ENCODE measurements at regions not wholly inside any gene's neighbourhood (a gene's known extent, or its start where the extent isn't known, plus 50 kb on each side); places are given as distances from the start of the nearest gene placed in this dataset.

DNA sequence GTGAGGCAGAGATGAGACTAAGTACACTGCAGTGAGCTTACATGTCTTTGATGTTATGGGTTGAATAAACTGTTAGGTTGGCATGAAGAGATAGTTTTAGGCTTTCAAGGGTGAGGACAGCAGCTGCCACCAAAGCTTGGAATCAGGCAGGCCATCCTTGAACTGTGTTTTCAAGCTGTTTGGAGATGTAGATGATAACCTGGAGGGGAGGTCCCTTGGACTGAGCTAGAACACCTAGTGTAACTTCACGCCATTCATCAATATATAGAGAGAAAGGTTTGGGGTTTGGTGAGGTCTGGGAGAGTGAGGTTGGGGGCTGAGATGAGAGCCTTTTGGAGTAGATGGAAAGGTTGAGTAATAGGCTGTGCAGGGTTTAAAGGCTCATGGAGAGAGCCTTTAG lies 2447.0 kb downstream of the TP53TG3F start:
- no peak overlapping the region for H3K4me3 ChIP-seq
- no peak for TF ChIP-seq POLR2A (IDR thresholded peaks at IDR 0.05)
- TF ChIP-seq POLR2AphosphoS5 (IDR thresholded peaks at IDR 0.05), result no peak
- TF ChIP-seq, protein P1, sequence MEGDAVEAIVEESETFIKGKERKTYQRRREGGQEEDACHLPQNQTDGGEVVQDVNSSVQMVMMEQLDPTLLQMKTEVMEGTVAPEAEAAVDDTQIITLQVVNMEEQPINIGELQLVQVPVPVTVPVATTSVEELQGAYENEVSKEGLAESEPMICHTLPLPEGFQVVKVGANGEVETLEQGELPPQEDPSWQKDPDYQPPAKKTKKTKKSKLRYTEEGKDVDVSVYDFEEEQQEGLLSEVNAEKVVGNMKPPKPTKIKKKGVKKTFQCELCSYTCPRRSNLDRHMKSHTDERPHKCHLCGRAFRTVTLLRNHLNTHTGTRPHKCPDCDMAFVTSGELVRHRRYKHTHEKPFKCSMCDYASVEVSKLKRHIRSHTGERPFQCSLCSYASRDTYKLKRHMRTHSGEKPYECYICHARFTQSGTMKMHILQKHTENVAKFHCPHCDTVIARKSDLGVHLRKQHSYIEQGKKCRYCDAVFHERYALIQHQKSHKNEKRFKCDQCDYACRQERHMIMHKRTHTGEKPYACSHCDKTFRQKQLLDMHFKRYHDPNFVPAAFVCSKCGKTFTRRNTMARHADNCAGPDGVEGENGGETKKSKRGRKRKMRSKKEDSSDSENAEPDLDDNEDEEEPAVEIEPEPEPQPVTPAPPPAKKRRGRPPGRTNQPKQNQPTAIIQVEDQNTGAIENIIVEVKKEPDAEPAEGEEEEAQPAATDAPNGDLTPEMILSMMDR (IDR thresholded peaks at IDR 0.05), result no peak
- TF ChIP-seq EP300 (IDR thresholded peaks at IDR 0.05), result no peak
- H3K27me3 ChIP-seq, result no peaks in the 10 kb centered on the region
- intact Hi-C loops (cut with DNase I), result no loop called here
- no peak for DNase-seq
- no peaks in the 10 kb centered on the region for H3K36me3 ChIP-seq
- no peaks in the 10 kb centered on the region for H3K4me1 ChIP-seq
- peaks cover 0 to 22% (median 1%) of the 10 kb centered on the region in 4 donors for H3K9me3 ChIP-seq
- H3K27ac ChIP-seq, result no peak overlapping the region
- 90 to 93% methylated on average over 1 of the region's 1 CpG for WGBS, 2 donors

DNA sequence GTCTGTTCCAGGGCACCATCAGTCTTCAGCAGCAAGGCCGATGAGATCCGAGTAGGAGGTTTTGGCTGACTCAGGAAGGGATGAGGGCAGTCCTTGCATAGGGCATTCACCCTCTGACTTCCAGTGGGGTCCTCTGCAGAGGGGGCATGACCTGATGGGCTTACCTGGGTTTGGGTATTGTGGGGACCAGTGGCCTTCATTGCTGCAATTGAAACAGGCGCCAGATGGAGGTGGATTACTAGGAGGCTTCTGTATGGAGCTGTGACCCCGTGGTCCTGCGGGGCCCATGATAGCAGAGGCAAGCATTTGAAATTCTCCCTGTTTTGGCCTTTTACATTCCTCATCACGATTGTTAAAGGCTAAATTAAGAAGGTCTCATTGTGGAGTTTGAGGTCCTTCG lies 2448.7 kb downstream of the TP53TG3F start:
- H3K4me1 ChIP-seq, result no peaks in the 10 kb centered on the region
- DNase-seq, result no peak
- no peaks in the 10 kb centered on the region for H3K36me3 ChIP-seq
- H3K4me3 ChIP-seq, result no peak overlapping the region
- TF ChIP-seq EP300 (IDR thresholded peaks at IDR 0.05) (no peak), POLR2A (IDR thresholded peaks at IDR 0.05) (no peak), POLR2AphosphoS5 (IDR thresholded peaks at IDR 0.05) (no peak)
- TF ChIP-seq, protein P1 (IDR thresholded peaks at IDR 0.05), result no peak
- WGBS, 2 donors, result 81 to 88% methylated on average over 7 of the region's 7 CpGs
- H3K9me3 ChIP-seq, result peaks cover 0 to 18% (median 1%) of the 10 kb centered on the region in 4 donors
- intact Hi-C loops (cut with DNase I), result no loop called here
- H3K27ac ChIP-seq, result no peak overlapping the region
- H3K27me3 ChIP-seq, result no peaks in the 10 kb centered on the region

DNA sequence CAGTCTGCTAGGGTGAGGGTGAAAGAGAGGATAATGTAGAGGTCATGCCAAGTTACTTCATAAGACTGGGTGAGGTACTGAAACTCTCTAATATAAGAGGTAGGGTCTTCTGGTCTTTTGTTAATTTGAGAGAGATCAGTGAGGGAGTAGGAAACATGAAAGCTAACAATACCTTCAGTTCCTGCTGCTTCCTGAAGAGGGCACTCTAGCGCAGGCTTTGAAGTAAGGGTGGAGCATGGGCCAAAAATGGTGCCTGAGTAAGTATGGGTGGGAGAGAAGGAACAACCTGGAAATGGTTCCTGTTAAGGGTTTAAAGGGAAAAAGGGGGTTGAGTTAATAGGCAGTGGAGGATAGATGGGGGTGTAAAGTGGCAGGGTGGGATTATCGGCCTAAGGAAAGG lies 2449.5 kb downstream of the TP53TG3F start:
- Histone ChIP-seq H3K9me3 (peaks cover 0 to 24% (median 1%) of the 10 kb centered on the region in 4 donors), H3K27me3 (no peaks in the 10 kb centered on the region), H3K4me3 (no peak overlapping the region), H3K4me1 (no peaks in the 10 kb centered on the region), H3K36me3 (no peaks in the 10 kb centered on the region), H3K27ac (no peak overlapping the region)
- WGBS, 2 donors, result 56 to 62% methylated on average over 2 of the region's 2 CpGs
- intact Hi-C loops (cut with DNase I), result no loop called here
- no peak for TF ChIP-seq POLR2A (IDR thresholded peaks at IDR 0.05)
- no peak for TF ChIP-seq POLR2AphosphoS5 (IDR thresholded peaks at IDR 0.05)
- no peak for TF ChIP-seq EP300 (IDR thresholded peaks at IDR 0.05)
- TF ChIP-seq, protein P1 (IDR thresholded peaks at IDR 0.05), result no peak
- DNase-seq, result no peak

DNA sequence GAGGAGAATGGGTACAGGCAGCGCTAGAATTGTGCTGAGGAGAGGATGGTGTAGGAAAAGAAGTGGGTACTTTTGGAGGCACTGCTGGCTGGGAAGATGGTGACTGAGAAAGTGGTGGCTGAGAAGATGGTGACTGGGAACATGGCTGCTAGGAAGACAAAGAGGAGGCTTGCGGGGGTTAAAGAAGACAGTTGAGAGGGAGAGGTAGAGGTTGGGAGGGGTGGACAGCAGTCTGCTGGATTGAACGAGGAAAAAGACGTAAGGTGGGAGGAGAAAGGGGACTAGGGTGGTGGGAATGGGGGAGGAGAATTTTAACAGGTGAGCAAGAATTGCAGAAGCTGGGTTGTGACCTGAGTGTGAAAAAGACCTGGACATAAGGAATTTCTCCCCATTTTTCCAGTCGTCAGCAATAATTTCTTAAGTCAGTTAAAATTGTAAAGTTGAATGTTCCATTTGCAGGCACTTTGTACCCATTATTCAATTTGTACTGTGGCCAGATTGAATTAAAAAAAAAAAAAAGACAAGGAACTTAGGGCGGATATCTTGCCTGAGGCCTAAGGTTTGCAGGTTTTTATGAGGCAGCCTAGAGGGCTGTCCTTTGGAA lies 2450.0 kb downstream of the TP53TG3F start:
- H3K9me3 ChIP-seq, result peaks cover 0 to 25% (median 1%) of the 10 kb centered on the region in 4 donors
- DNase-seq, result no peak
- intact Hi-C loops (cut with DNase I), result no loop called here
- 84 to 86% methylated on average over 6 of the region's 6 CpGs for WGBS, 2 donors
- H3K27me3 ChIP-seq, result no peaks in the 10 kb centered on the region
- H3K4me1 ChIP-seq, result no peaks in the 10 kb centered on the region
- TF ChIP-seq EP300 (IDR thresholded peaks at IDR 0.05) (no peak), POLR2AphosphoS5 (IDR thresholded peaks at IDR 0.05) (no peak)
- no peaks in the 10 kb centered on the region for H3K36me3 ChIP-seq
- H3K4me3 ChIP-seq, result no peak overlapping the region
- no peak overlapping the region for H3K27ac ChIP-seq

DNA sequence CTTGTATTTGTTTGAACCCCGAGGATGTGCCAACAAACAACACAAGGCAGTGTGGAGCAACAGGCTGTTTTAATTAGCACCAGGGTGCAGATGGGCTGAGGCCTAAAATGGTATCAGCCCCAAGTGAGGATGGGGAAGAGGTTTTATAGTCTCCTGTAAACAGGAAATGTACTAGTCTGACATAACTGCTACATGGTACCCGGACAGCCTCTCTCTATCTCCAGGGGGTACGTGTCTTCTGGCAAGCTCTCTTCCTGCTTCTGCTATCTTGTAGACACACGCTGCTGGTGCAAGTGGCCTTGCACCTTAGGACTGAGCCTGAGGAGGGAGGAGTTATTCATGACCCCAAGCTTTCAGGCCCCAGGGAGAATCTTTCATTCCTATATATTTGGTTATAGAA lies 2451.0 kb downstream of the TP53TG3F start:
- Histone ChIP-seq H3K27me3 (no peaks in the 10 kb centered on the region), H3K4me1 (no peaks in the 10 kb centered on the region), H3K4me3 (no peak overlapping the region), H3K36me3 (no peaks in the 10 kb centered on the region), H3K9me3 (peaks cover 0 to 25% (median 1%) of the 10 kb centered on the region in 4 donors), H3K27ac (no peak overlapping the region)
- intact Hi-C loops (cut with DNase I), result no loop called here
- TF ChIP-seq POLR2A (IDR thresholded peaks at IDR 0.05), result no peak
- no peak for TF ChIP-seq EP300 (IDR thresholded peaks at IDR 0.05)
- TF ChIP-seq POLR2AphosphoS5 (IDR thresholded peaks at IDR 0.05), result no peak
- TF ChIP-seq, protein P1 (IDR thresholded peaks at IDR 0.05), result no peak
- no peak for DNase-seq
- 81 to 83% methylated on average over 4 of the region's 4 CpGs for WGBS, 2 donors

All from sigmoid colon (tissue), 6 donors.